ENCODE measurements at regions not wholly inside any gene's neighbourhood (a gene's known extent, or its start where the extent isn't known, plus 50 kb on each side); places are given as distances from the start of the nearest gene placed in this dataset.

DNA sequence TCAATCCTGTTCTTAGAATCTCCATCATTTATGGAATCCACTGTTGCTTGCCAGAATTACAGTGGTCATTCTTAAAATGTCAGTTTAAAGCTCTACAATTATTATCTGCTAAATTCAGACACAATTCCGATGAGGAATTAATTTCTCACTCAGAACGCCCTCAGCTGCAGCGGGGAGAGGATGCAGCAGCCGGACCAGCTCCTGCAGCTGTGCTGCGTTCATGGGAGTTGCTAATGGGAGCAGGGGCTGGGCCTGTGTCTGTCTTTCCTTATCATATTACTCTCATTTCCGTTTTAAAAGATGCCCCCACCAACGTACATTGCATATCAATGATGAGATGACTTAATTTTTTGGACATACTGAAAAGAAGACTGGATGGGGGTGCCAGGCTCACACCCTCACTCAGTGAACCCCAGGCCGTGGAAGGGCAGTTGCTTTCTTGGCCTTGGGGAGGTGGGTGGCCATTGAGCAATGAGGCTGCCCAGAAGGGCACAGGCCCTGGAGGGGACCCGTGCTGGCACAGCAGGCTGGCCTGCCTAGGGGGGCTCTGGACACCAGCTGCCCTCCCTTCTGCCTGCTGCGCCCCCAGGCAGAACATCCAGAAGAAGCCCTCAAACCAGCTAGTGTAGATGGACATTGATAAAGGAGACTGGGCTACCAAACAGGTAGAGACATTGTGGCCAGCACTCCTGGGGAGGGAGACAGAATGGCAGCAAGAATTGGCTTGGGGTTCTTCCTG, 503.6 kb upstream of the MYT1L start:
- no peak for TF ChIP-seq POLR2A (IDR thresholded peaks at IDR 0.05)
- TF ChIP-seq, protein P1, sequence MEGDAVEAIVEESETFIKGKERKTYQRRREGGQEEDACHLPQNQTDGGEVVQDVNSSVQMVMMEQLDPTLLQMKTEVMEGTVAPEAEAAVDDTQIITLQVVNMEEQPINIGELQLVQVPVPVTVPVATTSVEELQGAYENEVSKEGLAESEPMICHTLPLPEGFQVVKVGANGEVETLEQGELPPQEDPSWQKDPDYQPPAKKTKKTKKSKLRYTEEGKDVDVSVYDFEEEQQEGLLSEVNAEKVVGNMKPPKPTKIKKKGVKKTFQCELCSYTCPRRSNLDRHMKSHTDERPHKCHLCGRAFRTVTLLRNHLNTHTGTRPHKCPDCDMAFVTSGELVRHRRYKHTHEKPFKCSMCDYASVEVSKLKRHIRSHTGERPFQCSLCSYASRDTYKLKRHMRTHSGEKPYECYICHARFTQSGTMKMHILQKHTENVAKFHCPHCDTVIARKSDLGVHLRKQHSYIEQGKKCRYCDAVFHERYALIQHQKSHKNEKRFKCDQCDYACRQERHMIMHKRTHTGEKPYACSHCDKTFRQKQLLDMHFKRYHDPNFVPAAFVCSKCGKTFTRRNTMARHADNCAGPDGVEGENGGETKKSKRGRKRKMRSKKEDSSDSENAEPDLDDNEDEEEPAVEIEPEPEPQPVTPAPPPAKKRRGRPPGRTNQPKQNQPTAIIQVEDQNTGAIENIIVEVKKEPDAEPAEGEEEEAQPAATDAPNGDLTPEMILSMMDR (IDR thresholded peaks at IDR 0.05) = no peak

All from body of pancreas (tissue), 4 donors.